Liver (tissue), 8 donors: ENCODE measurements at regions not wholly inside any gene's neighbourhood (a gene's known extent, or its start where the extent isn't known, plus 50 kb on each side); places are given as distances from the start of the nearest gene placed in this dataset.

Experiments
- DNase-seq: peaks from one replicate; pipeline ENCODE4 v3.0.0-alpha.2; 2017; ENCODE audit warnings: low spot score
- H3K27ac ChIP-seq, 2 donors: one replicate each; pipeline ENCODE4 v1.7.0; 2013; ENCODE audit warnings: inconsistent platforms in 2 of 2, low read length in 2 of 2, control low read depth in 1 of 2, low read depth in 1 of 2, mild to moderate bottlenecking in 1 of 2
- H3K27me3 ChIP-seq, 4 donors: one replicate each; pipeline versions ENCODE4 v1.6.1 to v1.7.0; 2013; ENCODE audit warnings: low read length in 3 of 4, inconsistent platforms in 1 of 4, mild to moderate bottlenecking in 1 of 4, moderate library complexity in 1 of 4; ENCODE audit not compliant: control insufficient read depth in 4 of 4, insufficient read depth in 4 of 4
- H3K36me3 ChIP-seq, 4 donors: one replicate each; pipeline versions ENCODE4 v1.6.1 to v1.7.0; 2013; ENCODE audit warnings: low read length in 3 of 4, mild to moderate bottlenecking in 3 of 4, low read depth in 1 of 4, moderate library complexity in 1 of 4; ENCODE audit not compliant: control insufficient read depth in 4 of 4, insufficient read depth in 3 of 4
- H3K4me1 ChIP-seq, 4 donors: one replicate each; pipeline versions ENCODE4 v1.6.1 to v1.7.0; 2013; ENCODE audit warnings: low read length in 3 of 4, mild to moderate bottlenecking in 3 of 4, moderate library complexity in 1 of 4; ENCODE audit not compliant: control insufficient read depth in 4 of 4, insufficient read depth in 4 of 4
- H3K4me3 ChIP-seq, 3 donors: one replicate each; pipeline versions ENCODE4 v1.6.1 to v1.7.0; 2013; ENCODE audit warnings: low read length in 3 of 3, control low read depth in 1 of 3, low read depth in 1 of 3, mild to moderate bottlenecking in 1 of 3
- H3K9ac ChIP-seq, 2 donors: one replicate each; pipeline ENCODE4 v1.7.0; 2013; ENCODE audit warnings: low read length in 2 of 2, mild to moderate bottlenecking in 2 of 2, moderate library complexity in 2 of 2, control low read depth in 1 of 2, low read depth in 1 of 2
- H3K9me3 ChIP-seq, 4 donors: one replicate each; pipeline versions ENCODE4 v1.6.1 to v1.7.0; 2013; ENCODE audit warnings: low read length in 3 of 4; ENCODE audit not compliant: control insufficient read depth in 4 of 4
- EGR1 ChIP-seq, 2 donors: IDR thresholded peaks; 2 replicates each; pipeline ENCODE4 v1.6.1; 2016 to 2018; ENCODE audit warnings: antibody characterized with exemption in 2 of 2, low read depth in 2 of 2
- FOXA2 ChIP-seq: IDR thresholded peaks from 2 replicates; pipeline ENCODE4 v1.6.1; 2016; ENCODE audit warnings: antibody characterized with exemption
- GABPA ChIP-seq, 2 donors: IDR thresholded peaks in 1 of 2; conservative IDR thresholded peaks in 1 of 2; 2 replicates each; pipeline ENCODE4 v1.6.1; 2016; ENCODE audit warnings: antibody characterized with exemption in 2 of 2, mild to moderate bottlenecking in 1 of 2, moderate library complexity in 1 of 2
- HNF4A ChIP-seq, 2 donors: conservative IDR thresholded peaks; 2 replicates each; pipeline ENCODE4 v1.6.1; 2016; ENCODE audit warnings: antibody characterized with exemption in 2 of 2, mild to moderate bottlenecking in 2 of 2
- HNF4G ChIP-seq: IDR thresholded peaks from 2 replicates; pipeline ENCODE4 v1.6.1; 2016; ENCODE audit warnings: antibody characterized with exemption
- JUND ChIP-seq, 2 donors: IDR thresholded peaks; 2 replicates each; pipeline ENCODE4 v1.6.1; 2016; ENCODE audit warnings: antibody characterized with exemption in 2 of 2
- MAX ChIP-seq: IDR thresholded peaks from 2 replicates; pipeline ENCODE4 v1.6.1; 2016; ENCODE audit warnings: antibody characterized with exemption
- NR2F2 ChIP-seq: IDR thresholded peaks from 2 replicates; pipeline ENCODE4 v1.6.1; 2016; ENCODE audit warnings: antibody characterized with exemption
- RAD21 ChIP-seq, 2 donors: IDR thresholded peaks; 2 replicates each; pipeline ENCODE4 v1.6.1; 2016; ENCODE audit warnings: antibody characterized with exemption in 2 of 2, mild to moderate bottlenecking in 2 of 2
- REST ChIP-seq: IDR thresholded peaks from 2 replicates; pipeline ENCODE4 v1.6.1; 2016; ENCODE audit warnings: antibody characterized with exemption, mild to moderate bottlenecking
- RXRA ChIP-seq, 2 donors: IDR thresholded peaks; 2 replicates each; pipeline ENCODE4 v1.6.1; 2017 to 2018; ENCODE audit warnings: antibody characterized with exemption in 2 of 2, mild to moderate bottlenecking in 1 of 2
- SP1 ChIP-seq: IDR thresholded peaks from 2 replicates; pipeline ENCODE4 v1.6.1; 2018; ENCODE audit warnings: antibody characterized with exemption, mild to moderate bottlenecking
- YY1 ChIP-seq: IDR thresholded peaks from 2 replicates; pipeline ENCODE4 v1.6.1; 2016; ENCODE audit warnings: antibody characterized with exemption, mild to moderate bottlenecking
- WGBS: extraction: QIAGEN DNeasy Blood & Tissue Kit; methylation state at CpG from one replicate; pipeline ENCODE4 v1.1.7; 2013; 5-methylcytosine and 5-hydroxymethylcytosine counted together
- TF ChIP-seq, protein P1 (sequence below): IDR thresholded peaks from 2 replicates; pipeline ENCODE4 v1.6.1; 2016; ENCODE audit warnings: antibody characterized with exemption
- TF ChIP-seq, protein P2 (sequence below): fragments of 150-350 bp; IDR thresholded peaks from 2 replicates; pipeline ENCODE4 v1.5.1; 2017; ENCODE audit warnings: improper control_type of control experiment, low read depth, low read length; ENCODE audit not compliant: missing input control
- TF ChIP-seq, protein P3 (sequence below): IDR thresholded peaks from 2 replicates; pipeline ENCODE4 v1.6.1; 2016; ENCODE audit warnings: antibody characterized with exemption
- donor health status: healthy.
- donor health status: healthy.
- donor health status: healthy.
- donor health status: healthy.
- donor health status: healthy.

DNA sequence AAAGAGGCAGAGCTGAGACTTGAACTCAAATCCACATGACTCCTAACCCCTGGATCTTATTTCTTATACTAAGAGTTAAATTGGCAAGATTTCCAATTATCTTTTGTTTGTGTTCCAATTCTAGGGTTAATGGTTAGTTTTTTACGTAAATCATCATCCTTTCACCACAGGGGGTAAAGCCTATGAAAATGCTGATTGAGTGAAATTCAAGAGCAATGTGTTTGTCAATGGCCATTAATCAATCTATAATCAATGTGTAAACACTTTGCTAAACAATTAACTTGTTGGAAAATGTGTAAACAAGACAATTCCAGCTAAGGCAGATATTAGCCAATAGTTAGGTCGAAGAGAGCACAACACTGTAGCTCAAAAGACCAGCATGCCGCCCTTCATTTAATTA is 376.5 kb upstream of the ACVR2A start:
- peaks cover 0 to 2% (median 0%) of the 10 kb centered on the region in 4 donors for H3K4me1 ChIP-seq
- 64% methylated on average over 3 of the region's 3 CpGs for WGBS
- no peak for TF ChIP-seq SP1
- TF ChIP-seq RAD21 (IDR thresholded peaks at IDR 0.05), result no peak
- TF ChIP-seq, protein P1, sequence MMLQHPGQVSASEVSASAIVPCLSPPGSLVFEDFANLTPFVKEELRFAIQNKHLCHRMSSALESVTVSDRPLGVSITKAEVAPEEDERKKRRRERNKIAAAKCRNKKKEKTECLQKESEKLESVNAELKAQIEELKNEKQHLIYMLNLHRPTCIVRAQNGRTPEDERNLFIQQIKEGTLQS, result no peak
- TF ChIP-seq MAX, result no peak
- TF ChIP-seq REST, result no peak
- TF ChIP-seq FOXA2, result no peak
- no peak for TF ChIP-seq YY1
- no peak for TF ChIP-seq HNF4A (conservative IDR thresholded peaks at IDR 0.05)
- no peak for TF ChIP-seq GABPA (IDR thresholded peaks at IDR 0.05 in 1 of 2, conservative IDR thresholded peaks at IDR 0.05 in 1 of 2)
- TF ChIP-seq, protein P2, sequence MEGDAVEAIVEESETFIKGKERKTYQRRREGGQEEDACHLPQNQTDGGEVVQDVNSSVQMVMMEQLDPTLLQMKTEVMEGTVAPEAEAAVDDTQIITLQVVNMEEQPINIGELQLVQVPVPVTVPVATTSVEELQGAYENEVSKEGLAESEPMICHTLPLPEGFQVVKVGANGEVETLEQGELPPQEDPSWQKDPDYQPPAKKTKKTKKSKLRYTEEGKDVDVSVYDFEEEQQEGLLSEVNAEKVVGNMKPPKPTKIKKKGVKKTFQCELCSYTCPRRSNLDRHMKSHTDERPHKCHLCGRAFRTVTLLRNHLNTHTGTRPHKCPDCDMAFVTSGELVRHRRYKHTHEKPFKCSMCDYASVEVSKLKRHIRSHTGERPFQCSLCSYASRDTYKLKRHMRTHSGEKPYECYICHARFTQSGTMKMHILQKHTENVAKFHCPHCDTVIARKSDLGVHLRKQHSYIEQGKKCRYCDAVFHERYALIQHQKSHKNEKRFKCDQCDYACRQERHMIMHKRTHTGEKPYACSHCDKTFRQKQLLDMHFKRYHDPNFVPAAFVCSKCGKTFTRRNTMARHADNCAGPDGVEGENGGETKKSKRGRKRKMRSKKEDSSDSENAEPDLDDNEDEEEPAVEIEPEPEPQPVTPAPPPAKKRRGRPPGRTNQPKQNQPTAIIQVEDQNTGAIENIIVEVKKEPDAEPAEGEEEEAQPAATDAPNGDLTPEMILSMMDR, result no peak
- no peak for TF ChIP-seq EGR1 (IDR thresholded peaks at IDR 0.05; ENCODE audit: low read depth in 2 of 2)
- no peak for TF ChIP-seq RXRA (IDR thresholded peaks at IDR 0.05)
- TF ChIP-seq NR2F2, result no peak
- TF ChIP-seq, protein P3, sequence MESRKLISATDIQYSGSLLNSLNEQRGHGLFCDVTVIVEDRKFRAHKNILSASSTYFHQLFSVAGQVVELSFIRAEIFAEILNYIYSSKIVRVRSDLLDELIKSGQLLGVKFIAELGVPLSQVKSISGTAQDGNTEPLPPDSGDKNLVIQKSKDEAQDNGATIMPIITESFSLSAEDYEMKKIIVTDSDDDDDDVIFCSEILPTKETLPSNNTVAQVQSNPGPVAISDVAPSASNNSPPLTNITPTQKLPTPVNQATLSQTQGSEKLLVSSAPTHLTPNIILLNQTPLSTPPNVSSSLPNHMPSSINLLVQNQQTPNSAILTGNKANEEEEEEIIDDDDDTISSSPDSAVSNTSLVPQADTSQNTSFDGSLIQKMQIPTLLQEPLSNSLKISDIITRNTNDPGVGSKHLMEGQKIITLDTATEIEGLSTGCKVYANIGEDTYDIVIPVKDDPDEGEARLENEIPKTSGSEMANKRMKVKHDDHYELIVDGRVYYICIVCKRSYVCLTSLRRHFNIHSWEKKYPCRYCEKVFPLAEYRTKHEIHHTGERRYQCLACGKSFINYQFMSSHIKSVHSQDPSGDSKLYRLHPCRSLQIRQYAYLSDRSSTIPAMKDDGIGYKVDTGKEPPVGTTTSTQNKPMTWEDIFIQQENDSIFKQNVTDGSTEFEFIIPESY, result no peak
- no peak overlapping the region for H3K27ac ChIP-seq
- H3K27me3 ChIP-seq, result no peaks in the 10 kb centered on the region
- no peaks in the 10 kb centered on the region for H3K9me3 ChIP-seq
- H3K9ac ChIP-seq, result no peak overlapping the region
- no peaks in the 10 kb centered on the region for H3K36me3 ChIP-seq
- no peak overlapping the region for H3K4me3 ChIP-seq
- DNase-seq, result no peak

- 91% methylated on average over 1 of the region's 1 CpG for WGBS
- Histone ChIP-seq H3K9me3 (no peaks in the 10 kb centered on the region), H3K4me1 (peaks cover 0 to 2% (median 0%) of the 10 kb centered on the region in 4 donors), H3K9ac (no peak overlapping the region), H3K4me3 (no peak overlapping the region), H3K27me3 (no peaks in the 10 kb centered on the region), H3K36me3 (no peaks in the 10 kb centered on the region), H3K27ac (no peak overlapping the region)
- no peak for DNase-seq
- TF ChIP-seq SP1, result no peak
- TF ChIP-seq NR2F2, result no peak
- TF ChIP-seq HNF4G, result no peak
- TF ChIP-seq RXRA (IDR thresholded peaks at IDR 0.05), result no peak
- TF ChIP-seq HNF4A (conservative IDR thresholded peaks at IDR 0.05), result no peak
- TF ChIP-seq YY1, result no peak
- TF ChIP-seq JUND (IDR thresholded peaks at IDR 0.05), result no peak
- TF ChIP-seq, protein P1, result no peak
Measured at GRCh38 chr2:147467441-147467840, 377.4 kb upstream of the ACVR2A start.
